HG02840 (cell line): ENCODE measurements at regions not wholly inside any gene's neighbourhood (a gene's known extent, or its start where the extent isn't known, plus 50 kb on each side); places are given as distances from the start of the nearest gene placed in this dataset.

ENCODE experiments used
- ATAC-seq: cut with Tn5 transposase; IDR thresholded peaks from one replicate; pipeline ENCODE4 v1.9.1; 2021; ENCODE audit warnings: mild to moderate bottlenecking, moderate library complexity, moderate number of reproducible peaks; ENCODE audit not compliant: unreplicated experiment, low FRiP score

DNA sequence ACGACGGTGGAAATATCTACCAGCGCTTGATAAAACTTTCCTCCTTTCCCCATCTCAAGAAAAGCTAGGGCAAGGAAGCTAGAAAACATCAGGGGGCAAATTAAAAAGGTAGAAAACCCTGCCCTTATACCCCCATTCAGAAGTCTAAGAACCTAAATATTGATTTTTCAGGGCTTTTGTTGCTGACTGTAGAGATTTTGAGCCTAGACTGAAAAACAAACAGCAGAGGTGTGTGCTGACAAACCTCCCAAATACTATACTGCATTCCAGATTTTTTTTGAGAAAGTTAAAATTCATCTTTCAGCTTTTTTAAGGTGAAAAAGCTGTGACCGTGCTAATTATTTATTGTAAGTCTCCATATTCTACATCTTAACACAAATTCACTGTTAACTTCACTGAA lies 478.3 kb upstream of the SOX5 start:
- ATAC-seq = no peak

DNA sequence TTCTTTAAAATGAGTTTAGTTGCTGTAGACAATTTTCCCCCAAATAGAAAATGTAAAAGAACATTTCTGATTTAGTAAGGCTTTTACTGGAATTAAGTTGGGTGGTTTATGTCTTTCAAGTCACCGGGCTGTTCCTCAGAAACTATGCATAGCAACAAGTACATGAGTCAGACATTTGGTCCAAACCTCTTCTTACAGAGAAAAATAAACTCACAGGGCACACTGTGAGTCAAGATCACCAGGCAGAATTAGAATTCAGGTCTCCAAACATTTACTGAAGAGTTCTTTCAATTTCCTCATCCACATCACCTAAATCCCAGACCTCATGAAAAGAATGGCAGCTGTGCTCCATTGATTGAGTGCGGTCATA lies 476.1 kb upstream of the SOX5 start:
- no peak for ATAC-seq

DNA sequence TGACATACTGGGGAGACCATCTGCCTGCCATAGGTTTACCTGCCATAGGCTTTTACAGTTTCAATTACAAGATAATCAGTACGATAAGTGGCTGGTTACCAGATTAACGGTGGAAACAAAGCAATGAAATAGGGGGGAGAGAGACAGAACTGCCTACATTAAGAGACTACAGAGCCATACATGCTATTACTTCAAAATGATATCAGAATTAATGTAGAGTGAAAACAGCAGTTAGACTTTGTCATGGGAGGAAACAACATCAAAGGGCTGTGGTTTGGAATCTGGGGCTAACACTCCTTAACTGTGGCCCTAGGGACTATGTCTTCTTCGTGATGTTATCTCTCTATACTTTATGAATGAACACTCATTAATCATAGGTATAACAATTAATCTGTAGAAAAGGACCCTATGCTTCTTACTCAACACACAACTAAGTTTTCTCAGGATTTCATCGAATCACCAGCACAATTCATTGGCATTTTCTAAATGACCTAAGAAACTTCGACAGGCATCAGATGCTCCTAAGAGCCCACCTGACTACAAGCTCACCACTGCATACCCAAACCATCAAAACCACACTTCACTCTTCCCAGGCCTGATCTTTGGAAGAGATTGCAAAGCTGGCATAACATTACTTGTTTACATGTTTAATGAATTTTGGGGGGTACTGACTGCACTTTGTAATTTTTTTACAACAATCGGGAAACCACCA lies 475.6 kb upstream of the SOX5 start:
- no peak for ATAC-seq

GRCh38 chr12:24424376-24424775 lies 474.9 kb upstream of the SOX5 start:
- ATAC-seq = no peak

DNA sequence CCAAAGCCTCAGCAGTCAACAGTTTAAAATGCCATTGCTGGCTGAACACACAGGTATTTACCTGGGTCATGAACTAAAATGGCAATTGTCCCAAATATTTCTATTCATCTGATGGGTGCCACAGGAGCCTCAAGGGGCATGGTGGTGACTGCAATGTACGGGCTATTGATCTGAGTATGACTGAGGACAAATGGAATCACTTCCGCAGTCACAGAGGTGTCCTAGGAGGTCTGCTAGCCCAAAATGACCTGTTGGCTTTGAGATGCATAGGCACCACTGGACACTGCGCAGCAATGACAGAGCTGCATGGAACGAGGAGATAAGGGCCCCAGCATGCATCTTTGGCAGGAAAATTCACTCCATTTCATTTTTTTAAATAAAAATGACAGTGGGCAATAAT lies 474.1 kb upstream of the SOX5 start:
- ATAC-seq = no peak

GRCh38 chr12:24421759-24422158 lies 472.3 kb upstream of the SOX5 start:
- no peak for ATAC-seq

DNA sequence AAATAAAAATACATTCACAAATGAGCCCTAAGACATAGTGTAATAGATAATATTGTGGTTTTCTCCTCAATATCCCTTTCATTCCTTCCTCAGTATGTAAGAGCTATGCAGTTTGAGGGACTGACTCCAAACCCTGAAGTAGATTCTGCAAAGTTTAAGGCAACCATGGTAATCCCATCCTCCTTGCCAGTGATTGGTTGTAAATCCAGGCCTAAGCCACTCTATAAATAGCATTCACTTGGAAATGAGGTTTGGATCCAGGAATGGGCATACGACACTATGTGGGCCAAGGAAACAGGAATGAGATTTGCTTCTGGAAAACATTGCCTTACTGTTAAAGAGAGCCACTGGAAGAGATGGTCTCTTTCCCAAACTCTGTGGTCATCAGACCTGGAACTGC lies 468.7 kb upstream of the SOX5 start:
- ATAC-seq = no peak

- no peak for ATAC-seq
Observed at GRCh38 chr12:24416423-24417109, 467.1 kb upstream of the SOX5 start.

GRCh38 chr12:24415934-24416333 lies 466.5 kb upstream of the SOX5 start:
- no peak for ATAC-seq

DNA sequence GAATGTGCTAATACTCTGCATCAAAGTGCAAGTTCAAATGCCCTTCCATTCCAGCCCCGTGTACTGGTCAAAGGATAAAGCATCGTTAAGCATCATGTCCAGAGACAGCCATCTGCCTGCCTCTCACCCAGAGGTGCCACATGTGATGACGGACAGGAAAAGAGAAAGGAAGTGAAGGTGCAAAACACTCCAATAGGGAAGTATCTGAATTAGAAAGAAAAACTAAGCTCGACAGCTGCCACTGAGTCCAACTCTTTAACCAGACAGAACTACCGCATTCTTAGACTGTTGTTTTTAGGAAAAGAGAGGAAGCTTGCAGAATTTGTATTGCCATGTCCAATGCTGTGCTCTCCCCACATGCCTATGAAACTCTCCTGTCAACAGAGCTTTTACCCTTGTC lies 465.0 kb upstream of the SOX5 start:
- no peak for ATAC-seq

DNA sequence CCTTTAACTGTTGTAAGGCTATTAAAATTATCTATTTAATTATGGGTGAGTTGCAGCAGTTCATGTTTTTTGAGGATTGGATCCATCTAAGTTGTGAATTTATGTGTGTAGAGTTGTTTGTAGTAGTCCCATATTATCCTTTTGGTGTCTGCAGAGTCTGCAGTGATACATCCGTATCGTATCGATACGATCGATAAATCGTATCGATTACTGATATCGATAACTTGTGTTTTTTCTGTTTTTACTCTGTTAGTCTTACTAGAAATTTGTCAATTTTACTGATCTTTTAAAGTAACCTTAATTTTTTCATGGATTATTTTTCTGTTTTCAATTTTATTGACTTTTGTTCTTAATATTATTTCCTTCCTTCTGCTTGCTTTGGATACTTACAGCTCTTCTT lies 462.5 kb upstream of the SOX5 start:
- ATAC-seq = no peak

DNA sequence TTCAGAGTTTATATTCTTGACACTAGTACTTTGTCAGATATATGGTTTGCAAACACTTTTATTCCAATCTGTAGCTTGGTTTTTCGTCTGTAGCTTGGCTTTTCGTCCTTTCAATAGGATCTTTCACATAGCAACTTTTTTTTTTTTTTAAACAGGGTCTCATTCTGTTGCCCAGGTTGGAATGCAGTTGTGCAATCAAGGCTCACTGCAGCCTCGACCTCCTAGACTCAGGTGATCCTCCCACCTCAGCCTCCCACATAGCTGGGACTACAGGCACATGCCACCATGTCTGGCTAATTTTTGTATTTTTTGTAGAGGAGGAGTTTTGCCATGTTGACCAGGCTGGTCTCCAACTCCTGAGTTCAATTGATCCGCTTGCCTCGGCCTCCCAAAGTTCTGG lies 460.4 kb upstream of the SOX5 start:
- no peak for ATAC-seq

DNA sequence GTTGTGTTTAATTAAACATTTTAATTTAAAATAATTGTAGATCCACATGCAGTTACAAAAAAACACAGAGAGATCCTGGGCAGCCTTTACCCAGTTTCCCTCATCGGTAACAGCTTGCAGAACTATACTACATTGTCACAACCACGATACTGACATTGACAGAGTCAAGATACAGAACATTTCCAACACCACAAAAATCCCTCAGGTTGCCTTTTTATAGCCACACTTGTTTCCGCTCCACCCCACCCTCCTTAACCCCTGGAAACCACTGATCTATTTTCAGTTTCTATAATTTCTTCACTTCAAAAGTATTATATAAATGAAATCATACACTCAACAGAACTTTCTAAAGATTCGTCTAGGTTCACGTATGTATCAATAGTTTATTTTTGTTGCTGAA lies 458.8 kb upstream of the SOX5 start:
- ATAC-seq = no peak

- no peak for ATAC-seq
Observed at GRCh38 chr12:24407884-24408283, 458.4 kb upstream of the SOX5 start.

GRCh38 chr12:24404086-24404815 lies 454.8 kb upstream of the SOX5 start:
- no peak for ATAC-seq

DNA sequence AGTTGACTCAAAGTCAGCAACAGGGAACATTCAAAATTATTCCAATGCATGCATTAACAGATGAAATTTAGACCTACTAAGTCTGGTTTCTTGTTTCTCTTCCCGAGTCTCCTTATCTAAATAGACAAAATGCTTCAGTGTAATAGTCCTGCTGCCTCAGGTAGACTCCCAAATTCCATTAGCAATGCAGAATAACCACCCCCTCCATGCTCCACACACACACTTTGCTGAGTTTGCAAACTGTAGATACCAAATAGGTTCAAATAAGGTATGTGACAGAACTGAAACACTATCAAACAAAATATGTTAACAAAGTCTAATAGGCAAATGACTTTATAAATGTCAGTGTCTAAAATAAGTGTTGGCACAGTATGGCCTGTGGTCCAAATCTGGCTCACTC lies 451.1 kb upstream of the SOX5 start:
- ATAC-seq = no peak

GRCh38 chr12:24398605-24399004 lies 449.1 kb upstream of the SOX5 start:
- ATAC-seq = no peak

GRCh38 chr12:24396224-24396623 lies 446.8 kb upstream of the SOX5 start:
- ATAC-seq = no peak

- ATAC-seq = no peak
Observed at GRCh38 chr12:24394246-24394645, 444.8 kb upstream of the SOX5 start.

GRCh38 chr12:24393071-24393470 lies 443.6 kb upstream of the SOX5 start:
- no peak for ATAC-seq

DNA sequence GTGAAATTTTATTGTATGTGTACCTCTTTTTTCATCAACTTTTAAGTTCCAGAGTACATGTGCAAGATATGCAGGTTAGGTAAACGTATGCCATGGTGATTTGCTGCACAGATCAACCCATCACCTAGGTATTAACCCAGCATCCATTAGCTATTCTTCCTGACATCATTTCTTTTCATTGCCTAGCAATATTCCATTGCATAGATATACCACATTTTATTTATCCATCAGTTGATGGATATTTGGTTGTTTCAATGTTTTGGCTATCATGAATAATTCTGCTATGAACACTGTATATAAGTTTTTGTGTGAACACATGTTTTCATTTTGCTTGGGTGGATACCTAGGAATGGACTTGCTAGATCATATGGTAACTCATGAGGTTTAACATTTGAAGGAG lies 439.9 kb upstream of the SOX5 start:
- ATAC-seq = no peak

DNA sequence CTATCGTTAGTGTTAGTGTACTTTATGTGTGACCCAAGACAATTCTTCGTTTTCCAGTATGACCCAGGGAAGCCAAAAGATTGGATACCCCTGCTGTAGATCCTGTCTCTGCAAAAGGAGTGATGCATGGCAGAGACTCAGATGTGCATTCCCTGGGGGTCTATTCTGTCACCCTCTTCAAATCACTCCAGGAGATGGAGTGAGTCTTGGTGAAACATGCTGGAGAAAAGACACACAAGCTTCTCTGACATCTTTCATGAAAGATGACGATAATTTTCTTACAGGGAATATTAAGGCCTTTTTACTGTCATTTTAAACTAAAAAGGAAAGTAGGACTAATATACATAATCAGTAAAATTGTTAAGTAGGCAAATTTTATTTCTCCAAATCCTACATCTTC lies 437.9 kb upstream of the SOX5 start:
- ATAC-seq = no peak
